Stimulated activated CD4-positive, alpha-beta T cell treated with anti-CD3 and anti-CD28 coated beads, Interleukin-2, amount 100 ng/mL, for 4 hours (primary cell): ENCODE measurements at regions not wholly inside any gene's neighbourhood (a gene's known extent, or its start where the extent isn't known, plus 50 kb on each side); places are given as distances from the start of the nearest gene placed in this dataset.
A peak's percentile ranks its signal among the peaks of the same experiment; 100 is the strongest.
"Not testable (repeated sequence)": the region's sequence is repeated elsewhere in the genome, so short reads cannot be mapped to it uniquely, and the experiment has no call there.

Experiments used
- DNase-seq: peaks from one replicate; pipeline ENCODE4 v3.0.0-alpha.2; 2020; ENCODE audit warnings: low read depth

- DNase-seq: no peak
Observed at GRCh38 chr15:77909182-77909940, 168.2 kb downstream of the TBC1D2B start.

- not testable (repeated sequence) for DNase-seq
Observed at GRCh38 chr15:77908752-77909111, 168.8 kb downstream of the TBC1D2B start.

GRCh38 chr15:77907824-77908751 is 169.4 kb downstream of the TBC1D2B start:
- DNase-seq: peak; percentile 24

- DNase-seq: not testable (repeated sequence)
Observed at GRCh38 chr15:77906062-77906990, 171.2 kb downstream of the TBC1D2B start.

- no peak for DNase-seq
Observed at GRCh38 chr15:77905301-77905920, 172.1 kb downstream of the TBC1D2B start.

GRCh38 chr15:77904901-77905300 is 172.6 kb downstream of the TBC1D2B start:
- no peak for DNase-seq

GRCh38 chr15:77904436-77904821 is 173.1 kb downstream of the TBC1D2B start:
- DNase-seq: no peak

- DNase-seq: not testable (repeated sequence)
Observed at GRCh38 chr15:77903761-77904435, 173.6 kb downstream of the TBC1D2B start.

GRCh38 chr15:77902921-77903760 is 174.4 kb downstream of the TBC1D2B start:
- DNase-seq: not testable (repeated sequence)

- DNase-seq: no peak
Observed at GRCh38 chr15:77901921-77902750, 175.4 kb downstream of the TBC1D2B start.

- DNase-seq: no peak
Observed at GRCh38 chr15:77901251-77901881, 176.1 kb downstream of the TBC1D2B start.

- DNase-seq: peak; percentile 9
Observed at GRCh38 chr15:77900331-77900963, 177.1 kb downstream of the TBC1D2B start.

- not testable (repeated sequence) for DNase-seq
Observed at GRCh38 chr15:77899776-77900175, 177.7 kb downstream of the TBC1D2B start.

- DNase-seq: no peak
Observed at GRCh38 chr15:77898811-77899730, 178.4 kb downstream of the TBC1D2B start.

- no peak for DNase-seq
Observed at GRCh38 chr15:77897896-77898406, 179.6 kb downstream of the TBC1D2B start.

GRCh38 chr15:77897113-77897895 is 180.2 kb downstream of the TBC1D2B start:
- DNase-seq: not testable (repeated sequence)
